Uterus (tissue), 2 donors: ENCODE measurements at regions not wholly inside any gene's neighbourhood (a gene's known extent, or its start where the extent isn't known, plus 50 kb on each side); places are given as distances from the start of the nearest gene placed in this dataset.

Experiments
- CTCF ChIP-seq, 4 experiments: fragments of 200-600 bp in 2 of 4; fragments of 450-650 bp in 2 of 4; sonication (generic) in 2 of 4; IDR thresholded peaks; one replicate each; pipeline ENCODE4 v1.5.1; 2016 to 2019; ENCODE audit warnings: antibody characterized with exemption in 4 of 4, mild to moderate bottlenecking in 2 of 4, moderate library complexity in 1 of 4
- POLR2A ChIP-seq, 2 donors: fragments of 450-650 bp; IDR thresholded peaks; one replicate each; pipeline ENCODE4 v1.6.1; 2016; ENCODE audit warnings: antibody characterized with exemption in 2 of 2, mild to moderate bottlenecking in 1 of 2, moderate library complexity in 1 of 2

- TF ChIP-seq CTCF (IDR thresholded peaks at IDR 0.05) (no peak), POLR2A (IDR thresholded peaks at IDR 0.05) (peak in 1 of 2 donors; percentile 30)
Observed at GRCh38 chr10:120979435-120980278, 128.5 kb downstream of the WDR11 start.
